Endothelial cell of umbilical vein (primary cell): ENCODE measurements at regions not wholly inside any gene's neighbourhood (a gene's known extent, or its start where the extent isn't known, plus 50 kb on each side); places are given as distances from the start of the nearest gene placed in this dataset.
A peak's percentile ranks its signal among the peaks of the same experiment; 100 is the strongest.

ENCODE experiments used
- BruUV-seq: library from RNA; stranded (reverse); fragments of 400-500 nt; replicated peaks from 2 replicates; lab custom pipeline; 2021; lab: Mats Ljungman, UMichigan
- CTCF ChIA-PET: fragments of 300-600, 350-600 bp; sonication (Branson Sonifier 250); formaldehyde crosslinking; loops from one replicate; lab custom pipeline; 2021; ENCODE audit warnings: antibody characterized with exemption, inconsistent platforms; lab: Charles Lee
- POLR2A ChIA-PET: fragments of 300-600, 350-600 bp; sonication (Branson Sonifier 250); formaldehyde crosslinking; loops from one replicate; lab custom pipeline; 2021; ENCODE audit warnings: antibody characterized with exemption, inconsistent platforms; lab: Charles Lee
- DNase-seq: peaks from one replicate; pipeline ENCODE4 v3.0.0-alpha.2; 2011; ENCODE audit warnings: low read depth, low spot score
- FAIRE-seq: peaks from 2 replicates; lab custom pipeline; 2011; peaks lifted over from hg19 to GRCh38; lab: Jason Lieb, UNC
- H2AFZ ChIP-seq: 2 replicates; pipeline ENCODE4 v1.6.0; 2012; ENCODE audit warnings: low read depth, low read length, control low read depth, inconsistent platforms
- H3K27ac ChIP-seq: 2 replicates; pipeline ENCODE4 v1.5.1; 2011; ENCODE audit warnings: low read depth, mild to moderate bottlenecking, control low read depth, low read length, moderate library complexity; ENCODE audit not compliant: insufficient read depth
- H3K27me3 ChIP-seq, 2 experiments: 2 replicates each; pipeline versions ENCODE4 v1.6.0 to v1.6.1; 2011; ENCODE audit warnings: low read length in 2 of 2, mixed read lengths in 1 of 2; ENCODE audit not compliant: control insufficient read depth in 2 of 2, insufficient read depth in 2 of 2
- H3K36me3 ChIP-seq, 2 experiments: 2 replicates in 1 of 2; 3 replicates in 1 of 2; pipeline ENCODE4 v1.5.1; 2011; ENCODE audit warnings: low read length in 2 of 2, mild to moderate bottlenecking in 1 of 2, moderate library complexity in 1 of 2; ENCODE audit not compliant: control insufficient read depth in 2 of 2, insufficient read depth in 2 of 2; ENCODE audit errors: extremely low read depth in 1 of 2
- H3K4me1 ChIP-seq: 3 replicates; pipeline ENCODE4 v1.5.1; 2011; ENCODE audit warnings: mild to moderate bottlenecking, low read length; ENCODE audit not compliant: control insufficient read depth, insufficient read depth; ENCODE audit errors: extremely low read depth
- H3K4me2 ChIP-seq: 2 replicates; pipeline ENCODE4 v1.6.1; 2011; ENCODE audit warnings: low read length, control low read depth, mixed read lengths; ENCODE audit not compliant: insufficient read depth
- H3K4me3 ChIP-seq, 3 experiments: fragments of 200-600 bp in 1 of 3; sonication (generic), shearing (Covaris generic) in 1 of 3; replicated peaks in 1 of 3; 2 replicates each; pipeline ENCODE4 v1.5.1; 2011 to 2016; ENCODE audit warnings: control low read depth in 3 of 3, low read length in 3 of 3, mild to moderate bottlenecking in 2 of 3, inconsistent platforms in 1 of 3, low read depth in 1 of 3, moderate library complexity in 1 of 3; ENCODE audit not compliant: insufficient read depth in 1 of 3
- H3K79me2 ChIP-seq: 2 replicates; pipeline ENCODE4 v1.6.0; 2012; ENCODE audit warnings: low read length, inconsistent platforms; ENCODE audit not compliant: control insufficient read depth, insufficient read depth
- H3K9ac ChIP-seq: replicated peaks from 2 replicates; pipeline ENCODE3; 2011; ENCODE audit warnings: low read length, control low read depth; ENCODE audit not compliant: insufficient read depth; ENCODE audit errors: extremely low read depth
- H3K9me1 ChIP-seq: replicated peaks from 3 replicates; pipeline ENCODE4 v1.6.0; 2011; ENCODE audit warnings: mild to moderate bottlenecking, low read length; ENCODE audit not compliant: control insufficient read depth, insufficient read depth; ENCODE audit errors: extremely low read depth
- H3K9me3 ChIP-seq: replicated peaks from 2 replicates; pipeline ENCODE4 v1.5.1; 2012; ENCODE audit warnings: low read length, inconsistent platforms; ENCODE audit not compliant: control insufficient read depth, insufficient read depth
- H4K20me1 ChIP-seq: replicated peaks from 2 replicates; pipeline ENCODE3; 2011; ENCODE audit warnings: mild to moderate bottlenecking, low read length; ENCODE audit not compliant: control insufficient read depth, insufficient read depth; ENCODE audit errors: extremely low read depth
- FOS ChIP-seq: IDR thresholded peaks from 2 replicates; pipeline ENCODE4 v1.6.1; 2011; ENCODE audit warnings: mild to moderate bottlenecking, low read length, moderate library complexity, borderline replicate concordance; ENCODE audit not compliant: insufficient read depth
- GATA2 ChIP-seq: IDR thresholded peaks from 2 replicates; pipeline ENCODE4 v1.7.0; 2011; ENCODE audit warnings: low read depth, mild to moderate bottlenecking, moderate library complexity, mixed read lengths, low read length; ENCODE audit not compliant: insufficient read length, insufficient read depth
- MAX ChIP-seq: IDR thresholded peaks from 2 replicates; pipeline ENCODE4 v1.6.1; 2011; ENCODE audit not compliant: insufficient read depth, insufficient read length
- MYC ChIP-seq: IDR thresholded peaks from one replicate; pipeline ENCODE4 v1.6.1; 2011; ENCODE audit warnings: mild to moderate bottlenecking, low read depth, low read length
- POLR2A ChIP-seq: IDR thresholded peaks from 2 replicates; pipeline ENCODE4 v1.6.1; 2012; ENCODE audit warnings: low read depth, mild to moderate bottlenecking, control low read depth, low read length
- POLR2AphosphoS5 ChIP-seq: IDR thresholded peaks from 2 replicates; pipeline ENCODE4 v1.6.1; 2012; ENCODE audit warnings: low read depth, mild to moderate bottlenecking, control low read depth, low read length, moderate library complexity; ENCODE audit not compliant: insufficient read depth
- dilution Hi-C: fragments of 300-500 bp; cut with MboI; formaldehyde crosslinking; loops from one replicate; pipeline ENCODE4 v1.15.0; 2019; ENCODE audit warnings: low sequenced_read_pairs; ENCODE audit not compliant: extremely low pct_ligation_motif_present
- intact Hi-C: fragments of 100-400 bp; cut with micrococcal nuclease; formaldehyde crosslinking; loops from one replicate; pipeline ENCODE4 v1.10.0; 2022
- TF ChIP-seq, protein P1 (sequence below), 2 donors: IDR thresholded peaks; 1 replicate in 1 of 2; 2 replicates in 1 of 2; pipeline ENCODE4 v1.5.1; 2011; ENCODE audit warnings: low read length in 2 of 2, mild to moderate bottlenecking in 2 of 2, moderate library complexity in 2 of 2, control low read depth in 1 of 2, inconsistent platforms in 1 of 2, low read depth in 1 of 2; ENCODE audit not compliant: insufficient read depth in 1 of 2; ENCODE audit errors: extremely low read depth in 1 of 2

- dilution Hi-C loops (no loop called here), intact Hi-C loops (no loop called here)
- no peak for TF ChIP-seq GATA2
- TF ChIP-seq FOS, result no peak
- no peak for TF ChIP-seq POLR2A
- TF ChIP-seq POLR2AphosphoS5, result no peak
- H3K4me1 ChIP-seq, result peaks cover 2% of the 10 kb centered on the region
- no peaks in the 10 kb centered on the region for H3K9me3 ChIP-seq
- CTCF ChIA-PET, result no interaction called here
- FAIRE-seq, result no peak
- no peaks in the 10 kb centered on the region for H4K20me1 ChIP-seq
- no peaks in the 10 kb centered on the region for H3K9me1 ChIP-seq
- H3K4me2 ChIP-seq, result no peak overlapping the region
- no peak overlapping the region for H2AFZ ChIP-seq
- H3K36me3 ChIP-seq, result no peaks in the 10 kb centered on the region
- no peaks in the 10 kb centered on the region for H3K79me2 ChIP-seq
- H3K4me3 ChIP-seq, result no peak overlapping the region
- H3K9ac ChIP-seq, result no peak overlapping the region
- BruUV-seq, result no TSS peak
- POLR2A ChIA-PET, result no interaction called here
- no peak overlapping the region for H3K27ac ChIP-seq
- DNase-seq, result peak; percentile 52
- peaks cover 3 to 5% of the 10 kb centered on the region in 2 experiments for H3K27me3 ChIP-seq
These were observed 66.1 kb upstream of the NPHP3 start for GRCh38 chr3:132788301-132788671.

GRCh38 chr3:132787616-132788300 is 65.5 kb upstream of the NPHP3 start:
- POLR2A ChIA-PET, result no interaction called here
- no peaks in the 10 kb centered on the region for H4K20me1 ChIP-seq
- no peaks in the 10 kb centered on the region for H3K79me2 ChIP-seq
- no peaks in the 10 kb centered on the region for H3K36me3 ChIP-seq
- H3K4me1 ChIP-seq, result peaks cover 2% of the 10 kb centered on the region
- no peaks in the 10 kb centered on the region for H3K9me1 ChIP-seq
- peaks cover 2 to 3% of the 10 kb centered on the region in 2 experiments for H3K27me3 ChIP-seq
- DNase-seq (peak; percentile 4), FAIRE-seq (no peak)
- intact Hi-C loops, result no loop called here
- no peak overlapping the region for H3K27ac ChIP-seq
- H3K4me3 ChIP-seq, result no peak overlapping the region
- no peak overlapping the region for H2AFZ ChIP-seq
- no peak overlapping the region for H3K4me2 ChIP-seq
- no peaks in the 10 kb centered on the region for H3K9me3 ChIP-seq
- CTCF ChIA-PET, result no interaction called here
- dilution Hi-C loops, result no loop called here
- BruUV-seq, result no TSS peak
- no peak overlapping the region for H3K9ac ChIP-seq
- TF ChIP-seq MYC (no peak), MAX (no peak), FOS (no peak)
- TF ChIP-seq, protein P1, sequence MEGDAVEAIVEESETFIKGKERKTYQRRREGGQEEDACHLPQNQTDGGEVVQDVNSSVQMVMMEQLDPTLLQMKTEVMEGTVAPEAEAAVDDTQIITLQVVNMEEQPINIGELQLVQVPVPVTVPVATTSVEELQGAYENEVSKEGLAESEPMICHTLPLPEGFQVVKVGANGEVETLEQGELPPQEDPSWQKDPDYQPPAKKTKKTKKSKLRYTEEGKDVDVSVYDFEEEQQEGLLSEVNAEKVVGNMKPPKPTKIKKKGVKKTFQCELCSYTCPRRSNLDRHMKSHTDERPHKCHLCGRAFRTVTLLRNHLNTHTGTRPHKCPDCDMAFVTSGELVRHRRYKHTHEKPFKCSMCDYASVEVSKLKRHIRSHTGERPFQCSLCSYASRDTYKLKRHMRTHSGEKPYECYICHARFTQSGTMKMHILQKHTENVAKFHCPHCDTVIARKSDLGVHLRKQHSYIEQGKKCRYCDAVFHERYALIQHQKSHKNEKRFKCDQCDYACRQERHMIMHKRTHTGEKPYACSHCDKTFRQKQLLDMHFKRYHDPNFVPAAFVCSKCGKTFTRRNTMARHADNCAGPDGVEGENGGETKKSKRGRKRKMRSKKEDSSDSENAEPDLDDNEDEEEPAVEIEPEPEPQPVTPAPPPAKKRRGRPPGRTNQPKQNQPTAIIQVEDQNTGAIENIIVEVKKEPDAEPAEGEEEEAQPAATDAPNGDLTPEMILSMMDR (IDR thresholded peaks at IDR 0.05; ENCODE audit: extremely low read depth in 1 of 2, insufficient read depth in 1 of 2, low read depth in 1 of 2, low read length in 2 of 2), result no peak
